ENCODE measurements at regions not wholly inside any gene's neighbourhood (a gene's known extent, or its start where the extent isn't known, plus 50 kb on each side); places are given as distances from the start of the nearest gene placed in this dataset.

DNA sequence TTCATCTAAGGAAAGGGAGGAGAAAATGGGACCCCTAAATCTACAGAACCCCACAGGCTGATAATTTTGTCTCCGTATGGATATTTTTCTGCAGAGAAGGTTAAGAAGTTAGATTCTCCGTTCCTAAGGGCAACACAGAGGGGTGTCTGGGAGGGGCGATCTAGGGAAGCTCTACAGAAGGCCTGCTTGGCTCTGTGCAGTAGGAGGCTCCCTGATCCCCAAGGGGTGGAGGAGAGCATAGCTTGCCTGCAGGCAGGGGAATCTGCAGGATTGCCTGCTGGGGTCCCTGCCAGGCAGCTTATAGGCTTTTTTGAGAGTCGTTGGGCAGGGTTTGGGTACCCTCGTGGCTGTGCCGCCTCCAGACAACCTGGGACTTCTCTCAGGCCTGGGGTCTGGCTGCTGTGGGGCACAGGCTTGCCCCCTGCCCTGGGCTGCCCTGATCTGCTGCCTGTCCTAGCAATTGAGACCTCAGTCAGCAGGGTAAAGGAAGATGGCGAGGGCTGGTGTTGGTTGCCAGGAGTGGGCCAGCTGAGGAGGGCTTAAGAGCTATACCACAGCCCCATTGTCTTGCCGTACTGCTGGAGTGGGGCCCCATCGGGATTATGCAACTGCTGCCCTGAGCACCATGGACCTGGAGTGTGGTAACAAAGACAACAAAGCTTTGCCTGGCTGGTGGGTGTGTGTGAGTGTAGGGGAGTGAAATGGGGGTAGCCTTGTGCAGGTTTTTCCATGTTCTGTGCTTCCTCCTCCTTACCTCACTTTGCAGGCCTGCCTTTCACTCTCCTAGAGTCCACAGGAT lies 74.1 kb downstream of the EFNB1 start:
- POLR2A ChIA-PET (ENCODE audit: unreplicated experiment) = no interaction called here
- Histone ChIP-seq H3K27me3 (ENCODE audit: control insufficient read depth, insufficient read depth, low read length) (peaks cover 25% of the 10 kb centered on the region), H2BK5ac (ENCODE audit: low read depth, low read length, poor library complexity, severe bottlenecking) (no peak overlapping the region), H3K79me1 (ENCODE audit: low read depth in 1 of 2, low read length in 2 of 2) (no peaks in the 10 kb centered on the region), H3K27ac (ENCODE audit: insufficient read depth, low read length) (no peak overlapping the region), H3K56ac (ENCODE audit: extremely low read depth, insufficient read depth, low read length) (no peak overlapping the region), H3K4me3 (ENCODE audit: insufficient read depth, low read depth, low read length) (no peak overlapping the region), H2AK5ac (ENCODE audit: low read depth, low read length) (no peak overlapping the region), H4K8ac (ENCODE audit: low read depth in 2 of 2, low read length in 2 of 2) (no peak overlapping the region), H3K4me2 (ENCODE audit: low read depth, low read length) (no peak overlapping the region), H3K18ac (ENCODE audit: low read depth, low read length) (no peak overlapping the region), H4K5ac (ENCODE audit: low read depth, low read length) (no peak overlapping the region), H2AK9ac (replicated peaks; ENCODE audit: low read depth, low read length, poor library complexity) (no peak overlapping the region), H3K36me3 (ENCODE audit: control insufficient read depth, insufficient read depth, low read length) (no peaks in the 10 kb centered on the region), H3K9me3 (ENCODE audit: control insufficient read depth, insufficient read depth, low read length) (no peaks in the 10 kb centered on the region), H3K9me1 (ENCODE audit: insufficient read depth, low read length) (no peaks in the 10 kb centered on the region), H3K14ac (replicated peaks; ENCODE audit: low read depth, low read length) (no peak overlapping the region), H4K20me1 (ENCODE audit: insufficient read depth, low read length) (no peaks in the 10 kb centered on the region), H2BK120ac (ENCODE audit: low read depth, low read length) (no peak overlapping the region), H2BK20ac (ENCODE audit: low read depth, low read length) (no peak overlapping the region), H3K23ac (ENCODE audit: low read depth, low read length) (no peak overlapping the region), H3K4me1 (ENCODE audit: control insufficient read depth, insufficient read depth, low read length) (no peaks in the 10 kb centered on the region), H3K9ac (ENCODE audit: low read depth, low read length) (no peak overlapping the region), H2AFZ (replicated peaks; ENCODE audit: low read length, poor library complexity) (no peak overlapping the region), H2BK15ac (ENCODE audit: low read depth, low read length) (no peak overlapping the region), H3K4ac (ENCODE audit: low read depth, low read length) (no peak overlapping the region), H4K91ac (ENCODE audit: insufficient read depth, low read depth, low read length) (no peak overlapping the region)
- DNase-seq (no peak), ATAC-seq (ENCODE audit: low read depth) (no peak)
- dilution Hi-C loops (cut with HindIII; ENCODE audit: low sequenced_read_pairs, unreplicated experiment) = no loop called here
- intact Hi-C loops (cut with micrococcal nuclease) = no loop called here
- no TSS peak for BruUV-seq (replicated peaks)
- TF ChIP-seq ELK1 (IDR thresholded peaks at IDR 0.05; ENCODE audit: borderline replicate concordance, low read depth, low read length) (no peak), MXI1 (IDR thresholded peaks at IDR 0.05; ENCODE audit: borderline replicate concordance, low read depth, low read length) (no peak), NFE2L2 (IDR thresholded peaks at IDR 0.05; ENCODE audit: low read depth, low read length) (no peak), FOS (IDR thresholded peaks at IDR 0.05; ENCODE audit: low read depth, low read length) (no peak)
- WGBS, 2 experiments (ENCODE audit: extremely low coverage in 2 of 2, insufficient read length in 1 of 2) = no CpG with 5 or more reads among the region's 9 CpGs
- in situ Hi-C loops (cut with MboI; ENCODE audit: low sequenced_read_pairs) = no loop called here
- CTCF ChIA-PET = no interaction called here

All from IMR-90 (cell line).